Fibroblast of gingiva (primary cell): ENCODE measurements at regions not wholly inside any gene's neighbourhood (a gene's known extent, or its start where the extent isn't known, plus 50 kb on each side); places are given as distances from the start of the nearest gene placed in this dataset.

ENCODE experiments used
- DNase-seq: peaks from one replicate; pipeline ENCODE4 v3.0.0-alpha.2; 2011; ENCODE audit warnings: low read depth

GRCh38 chr2:18723219-18723618 is 133.8 kb upstream of the NT5C1B start:
- no peak for DNase-seq

GRCh38 chr2:18722101-18722500 is 132.7 kb upstream of the NT5C1B start:
- DNase-seq: no peak

GRCh38 chr2:18721038-18721922 is 131.9 kb upstream of the NT5C1B start:
- no peak for DNase-seq

- peak; percentile 56 for DNase-seq
These were observed 130.8 kb upstream of the NT5C1B start for GRCh38 chr2:18719978-18720775.

GRCh38 chr2:18708203-18708715 is 118.9 kb upstream of the NT5C1B start:
- no peak for DNase-seq

GRCh38 chr2:18706001-18706400 is 116.6 kb upstream of the NT5C1B start:
- no peak for DNase-seq

GRCh38 chr2:18704276-18704675 is 114.9 kb upstream of the NT5C1B start:
- no peak for DNase-seq

- no peak for DNase-seq
These were observed 114.2 kb upstream of the NT5C1B start for GRCh38 chr2:18703555-18703954.

GRCh38 chr2:18701981-18702380 is 112.6 kb upstream of the NT5C1B start:
- DNase-seq: peak; percentile 73

- no peak for DNase-seq
These were observed 112.2 kb upstream of the NT5C1B start for GRCh38 chr2:18701546-18701945.

- no peak for DNase-seq
These were observed 101.0 kb upstream of the NT5C1B start for GRCh38 chr2:18690342-18690741.

- DNase-seq: peak; percentile 54
These were observed 95.1 kb upstream of the NT5C1B start for GRCh38 chr2:18684206-18685038.

GRCh38 chr2:18682681-18683080 is 93.3 kb upstream of the NT5C1B start:
- no peak for DNase-seq

- no peak for DNase-seq
These were observed 87.9 kb upstream of the NT5C1B start for GRCh38 chr2:18677280-18677679.

- no peak for DNase-seq
These were observed 84.9 kb upstream of the NT5C1B start for GRCh38 chr2:18674309-18674708.

- no peak for DNase-seq
These were observed 82.0 kb upstream of the NT5C1B start for GRCh38 chr2:18671363-18671762.

GRCh38 chr2:18668221-18668620 is 78.9 kb upstream of the NT5C1B start:
- no peak for DNase-seq

GRCh38 chr2:18664421-18664820 is 75.1 kb upstream of the NT5C1B start:
- no peak for DNase-seq

GRCh38 chr2:18663861-18664260 is 74.5 kb upstream of the NT5C1B start:
- DNase-seq: no peak

- DNase-seq: no peak
These were observed 73.3 kb upstream of the NT5C1B start for GRCh38 chr2:18662689-18663088.

GRCh38 chr2:18659915-18660314 is 70.5 kb upstream of the NT5C1B start:
- no peak for DNase-seq

GRCh38 chr2:18656048-18656447 is 66.7 kb upstream of the NT5C1B start:
- DNase-seq: no peak
